GM18502 (cell line): ENCODE measurements at regions not wholly inside any gene's neighbourhood (a gene's known extent, or its start where the extent isn't known, plus 50 kb on each side); places are given as distances from the start of the nearest gene placed in this dataset.
"Not testable (repeated sequence)": the region's sequence is repeated elsewhere in the genome, so short reads cannot be mapped to it uniquely, and the experiment has no call there.

ENCODE experiments used
- ATAC-seq: cut with Tn5 transposase; IDR thresholded peaks from one replicate; pipeline ENCODE4 v1.9.1; 2021; ENCODE audit warnings: mild to moderate bottlenecking; ENCODE audit not compliant: unreplicated experiment, poor library complexity

DNA sequence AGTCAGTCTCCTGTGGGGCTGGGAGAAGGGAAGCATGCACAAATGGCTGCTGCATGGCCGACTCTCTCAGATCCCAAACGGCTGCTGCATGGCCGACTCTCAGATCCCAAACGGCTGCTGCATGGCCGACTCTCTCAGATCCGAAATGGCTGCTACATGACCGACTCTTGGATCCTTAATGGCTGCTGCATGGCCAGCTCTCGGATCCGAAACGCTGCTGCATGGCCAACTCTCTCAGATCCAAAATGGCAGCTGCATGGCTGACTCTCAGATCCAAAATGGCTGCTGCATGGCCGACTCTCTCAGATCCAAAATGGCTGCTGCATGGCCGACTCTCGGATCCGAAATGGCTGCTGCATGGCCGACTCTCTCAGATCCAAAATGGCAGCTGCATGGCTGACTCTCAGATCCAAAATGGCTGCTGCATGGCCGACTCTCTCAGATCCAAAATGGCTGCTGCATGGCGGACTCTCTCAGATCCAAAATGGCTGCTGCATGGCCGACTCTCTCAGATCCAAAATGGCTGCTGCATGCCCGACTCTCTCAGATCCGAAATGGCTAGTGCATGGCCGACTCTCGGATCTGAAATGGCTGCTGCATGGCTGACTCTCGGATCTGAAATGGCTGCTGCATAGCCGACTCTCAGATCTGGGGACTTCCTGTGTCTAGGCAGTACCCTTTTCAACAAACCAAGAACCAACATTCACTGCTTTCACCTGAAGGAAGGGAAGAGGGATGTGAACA is 284.8 kb upstream of the SMIM21 start:
- ATAC-seq = not testable (repeated sequence)

- ATAC-seq = no peak
These were observed 273.1 kb upstream of the SMIM21 start for GRCh38 chr18:75700561-75700960.

- ATAC-seq = no peak
These were observed 271.4 kb upstream of the SMIM21 start for GRCh38 chr18:75698861-75699260.

DNA sequence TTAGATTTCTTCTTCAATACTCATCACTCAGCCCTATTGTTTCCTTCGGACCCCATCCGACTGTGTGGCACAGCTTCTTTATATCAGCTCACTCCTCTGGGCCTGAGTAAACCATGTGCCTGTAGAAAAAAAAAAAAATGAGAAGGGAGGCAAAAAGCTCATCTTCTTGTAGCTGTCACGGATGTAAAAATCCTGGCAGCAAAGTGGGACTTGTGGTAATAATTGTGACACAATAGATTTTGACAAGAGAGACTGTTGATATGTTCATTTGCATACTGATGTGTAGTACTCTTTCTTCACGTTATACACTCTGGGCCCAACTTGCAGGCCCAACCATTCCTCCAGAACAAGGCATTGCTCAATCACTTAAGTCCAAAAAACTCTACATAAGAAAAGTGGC is 270.0 kb upstream of the SMIM21 start:
- ATAC-seq = no peak

GRCh38 chr18:75696391-75696790 is 268.9 kb upstream of the SMIM21 start:
- no peak for ATAC-seq

DNA sequence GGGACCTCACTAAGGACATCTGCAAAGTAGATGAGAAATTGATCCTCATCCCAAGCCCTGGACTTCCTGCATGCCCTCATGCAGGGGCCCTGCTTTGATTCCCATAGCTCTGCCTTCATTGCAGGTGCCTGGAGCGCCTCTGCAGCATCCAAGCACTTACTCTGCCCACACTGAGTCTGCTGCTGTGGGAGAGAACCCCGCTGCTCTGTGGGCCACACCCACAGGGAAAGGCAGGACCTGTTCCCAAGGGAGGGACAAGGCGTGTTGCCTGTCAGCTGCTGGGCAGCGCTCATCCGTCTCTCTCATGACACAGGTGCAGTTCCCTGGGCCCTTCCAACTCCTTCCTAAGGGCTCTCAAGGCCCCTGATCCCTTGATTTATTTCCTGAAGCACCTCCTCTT is 266.8 kb upstream of the SMIM21 start:
- ATAC-seq = no peak

- no peak for ATAC-seq
These were observed 264.0 kb upstream of the SMIM21 start for GRCh38 chr18:75691483-75691882.

DNA sequence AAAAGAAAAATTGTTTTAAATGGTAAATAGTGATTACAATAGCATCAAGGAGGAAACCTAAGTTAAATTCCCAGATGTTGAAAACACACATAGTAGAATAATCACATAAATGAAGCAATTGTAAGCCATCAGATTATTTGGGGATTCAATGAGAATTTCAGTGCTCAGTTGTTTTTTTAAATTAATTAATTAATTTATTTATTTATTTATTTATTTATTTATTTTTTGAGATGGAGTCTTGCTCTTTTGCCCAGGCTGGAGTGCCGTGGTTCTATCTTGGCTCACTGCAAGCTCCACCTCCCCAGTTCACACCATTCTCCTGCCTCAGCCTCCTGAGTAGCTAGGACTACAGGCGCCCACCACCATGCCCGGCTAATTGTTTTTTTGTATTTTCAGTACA is 262.8 kb upstream of the SMIM21 start:
- not testable (repeated sequence) for ATAC-seq

- ATAC-seq = no peak
These were observed 260.1 kb upstream of the SMIM21 start for GRCh38 chr18:75687626-75688025.

DNA sequence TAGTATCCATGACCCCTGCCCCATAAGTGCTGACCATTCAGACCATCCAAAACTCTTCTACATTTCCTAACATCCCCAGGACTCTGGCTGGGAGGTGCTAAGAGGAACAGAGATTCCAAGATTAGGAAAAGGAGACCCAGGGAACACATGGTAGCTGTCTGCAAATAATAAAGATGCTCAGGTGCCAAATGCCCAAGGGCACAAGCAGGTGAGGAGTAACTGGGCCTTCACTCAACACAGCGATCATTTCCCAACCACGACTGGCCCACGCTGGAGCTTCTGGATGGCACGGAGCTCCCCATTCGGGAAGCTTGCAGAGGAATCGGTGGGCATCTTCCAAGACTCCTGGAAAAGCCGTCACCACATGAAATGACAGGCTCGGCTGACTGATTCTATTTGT is 255.9 kb upstream of the SMIM21 start:
- no peak for ATAC-seq

DNA sequence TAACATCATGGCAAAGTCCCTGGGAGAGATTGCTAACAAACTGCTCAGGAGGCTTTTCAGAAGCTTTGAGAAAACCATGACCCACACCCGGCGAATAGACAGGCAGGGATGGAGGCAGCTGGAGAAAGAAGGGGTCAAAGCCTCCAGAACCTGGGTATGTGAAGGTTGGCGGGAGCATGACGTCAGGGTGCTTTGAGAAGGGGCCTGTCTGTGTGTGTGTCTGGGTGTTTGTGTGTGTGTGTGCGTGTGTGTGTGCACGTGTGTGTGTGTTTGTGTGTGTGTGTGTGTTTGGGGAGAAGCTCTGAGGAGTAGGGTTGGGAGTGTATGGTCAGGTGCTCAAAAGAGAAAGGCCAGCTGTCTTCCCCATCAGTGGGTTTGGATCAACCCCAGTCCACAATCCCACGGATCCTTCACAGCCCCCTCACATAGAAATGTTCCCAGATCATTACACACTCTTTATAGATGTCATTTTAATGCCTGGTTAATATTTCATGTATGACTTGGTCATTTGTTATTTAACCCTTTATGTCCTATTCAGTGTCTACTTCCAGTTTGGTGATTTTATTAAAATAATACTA is 254.1 kb upstream of the SMIM21 start:
- ATAC-seq = no peak

- no peak for ATAC-seq
These were observed 251.8 kb upstream of the SMIM21 start for GRCh38 chr18:75679331-75679730.

GRCh38 chr18:75678627-75679026 is 251.1 kb upstream of the SMIM21 start:
- no peak for ATAC-seq

DNA sequence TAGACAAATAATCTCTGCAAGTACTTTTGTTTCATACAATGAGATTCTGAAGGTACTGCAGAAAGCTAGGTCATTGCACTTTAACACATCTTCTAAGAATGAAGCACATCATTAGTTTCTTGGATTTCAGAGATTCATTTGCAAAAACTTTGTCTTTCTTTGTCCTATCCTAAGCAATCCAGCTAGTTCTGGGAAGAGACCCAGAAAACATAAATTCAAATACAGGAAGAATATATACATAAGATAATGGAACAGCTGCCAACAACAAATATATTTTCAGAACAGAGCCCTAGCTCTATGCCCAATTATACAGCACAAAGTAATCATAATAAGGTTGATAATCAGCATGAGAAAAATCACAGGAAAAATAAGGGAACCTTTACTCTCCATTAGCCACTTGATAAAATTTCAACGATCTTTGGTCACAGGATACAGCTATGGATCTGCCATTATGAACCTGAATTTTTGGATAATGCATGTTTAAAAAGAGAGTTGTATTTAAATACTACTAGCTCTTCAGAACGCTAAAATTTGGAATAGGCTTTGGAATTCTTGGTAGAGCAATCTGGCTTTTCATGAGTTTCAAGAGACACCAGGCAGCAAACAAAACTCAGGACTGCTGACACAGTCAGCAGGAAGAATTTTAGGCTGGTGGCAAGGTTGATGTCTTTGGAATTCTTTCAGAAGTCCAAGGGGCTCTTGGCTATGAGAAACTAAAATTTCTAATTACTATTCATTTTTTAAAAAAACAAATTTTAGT is 250.4 kb upstream of the SMIM21 start:
- ATAC-seq = no peak

- no peak for ATAC-seq
These were observed 233.4 kb upstream of the SMIM21 start for GRCh38 chr18:75660932-75661331.

DNA sequence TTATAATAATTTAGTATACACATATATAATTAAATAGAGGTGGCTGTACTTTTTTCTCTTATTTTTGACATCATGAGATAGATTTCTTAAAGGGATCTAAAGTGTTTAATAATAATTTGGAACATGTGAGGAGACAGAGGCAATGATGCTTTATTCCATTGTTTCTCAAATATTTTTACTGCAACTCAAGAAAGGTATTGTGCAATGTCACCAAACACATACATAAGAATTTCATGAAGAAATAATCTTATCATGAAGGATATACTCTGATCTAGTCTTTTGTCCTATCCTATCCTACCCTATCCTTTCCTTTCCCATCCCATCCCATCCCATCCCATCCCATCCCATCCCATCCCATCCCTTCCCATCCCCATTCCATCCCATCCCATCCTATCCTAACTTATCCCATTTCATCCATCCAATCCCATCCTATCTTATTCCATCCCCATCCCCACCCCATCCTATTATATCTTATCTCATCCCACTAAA is 232.1 kb upstream of the SMIM21 start:
- ATAC-seq = no peak

- ATAC-seq = no peak
These were observed 230.8 kb upstream of the SMIM21 start for GRCh38 chr18:75658330-75658729.

- no peak for ATAC-seq
These were observed 229.2 kb upstream of the SMIM21 start for GRCh38 chr18:75656563-75657247.

GRCh38 chr18:75656035-75656434 is 228.5 kb upstream of the SMIM21 start:
- ATAC-seq = no peak

DNA sequence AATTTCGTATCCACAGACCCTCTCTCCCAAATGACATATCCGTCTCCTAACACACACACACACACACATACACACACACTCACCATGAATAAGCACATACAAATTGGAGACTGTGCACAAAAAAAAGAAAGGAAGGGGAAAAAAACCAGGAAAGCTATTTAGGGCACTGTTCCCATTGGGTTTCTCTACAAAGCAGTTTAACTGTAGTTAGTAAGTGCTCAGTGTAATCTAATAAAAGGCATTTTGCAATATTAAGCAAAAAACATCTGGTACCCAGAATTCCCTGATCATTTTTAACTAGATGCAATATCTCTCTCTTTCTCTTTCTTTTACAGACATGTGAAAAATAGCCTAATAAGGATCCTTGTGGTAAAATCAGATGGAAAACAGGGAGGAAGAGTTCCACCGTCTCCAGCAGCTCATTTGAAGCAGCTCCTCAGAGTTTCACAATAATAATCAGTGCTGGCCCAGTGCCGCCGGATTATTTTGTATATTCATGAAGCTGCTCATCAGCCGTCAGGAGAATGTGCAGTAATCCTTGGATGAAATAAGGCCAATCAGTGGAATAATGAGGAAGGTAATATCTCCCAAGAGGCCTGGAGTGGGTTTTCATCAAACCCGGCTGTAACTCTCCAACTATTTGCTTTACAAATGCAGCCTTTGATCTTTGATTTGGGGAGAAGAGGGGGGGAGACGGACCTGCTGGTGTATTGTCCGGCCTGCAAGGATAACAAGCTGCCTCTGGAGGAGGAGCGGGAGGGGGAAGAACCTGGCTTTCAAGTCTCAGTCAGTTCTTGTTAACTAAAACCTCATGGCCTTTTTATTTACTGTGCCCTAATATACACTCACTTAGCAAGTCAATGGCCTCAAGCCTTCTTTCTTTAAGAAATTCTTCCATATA is 227.6 kb upstream of the SMIM21 start:
- ATAC-seq = no peak
